Caco-2 (cell line): ENCODE measurements at regions not wholly inside any gene's neighbourhood (a gene's known extent, or its start where the extent isn't known, plus 50 kb on each side); places are given as distances from the start of the nearest gene placed in this dataset.

Experiments
- BruUV-seq: library from RNA; stranded (reverse); fragments of 400-500 nt; replicated peaks from 2 replicates; lab custom pipeline; 2021; lab: Mats Ljungman, UMichigan
- CTCF ChIA-PET: fragments of 300-600 bp; sonication (Branson Sonifier 250); formaldehyde crosslinking; loops from one replicate; lab custom pipeline; 2022; ENCODE audit warnings: antibody characterized with exemption; lab: Charles Lee
- POLR2A ChIA-PET: fragments of 300-600 bp; sonication (Branson Sonifier 250); formaldehyde crosslinking; loops from one replicate; lab custom pipeline; 2022; ENCODE audit warnings: antibody characterized with exemption; lab: Charles Lee
- DNase-seq, 2 experiments: peaks; one replicate each; pipeline versions ENCODE4 v3.0.0 to v3.0.0-alpha.2; 2020 to 2022
- H3K27me3 ChIP-seq: replicated peaks from 2 replicates; pipeline ENCODE4 v1.6.0; 2011; ENCODE audit warnings: low read length; ENCODE audit not compliant: control insufficient read depth, insufficient read depth
- H3K36me3 ChIP-seq: 2 replicates; pipeline ENCODE4 v1.5.1; 2011; ENCODE audit warnings: low read length; ENCODE audit not compliant: control insufficient read depth, insufficient read depth
- H3K4me1 ChIP-seq: fragments of 250-450 bp; sonication (Bioruptor Pico); 2 replicates; pipeline ENCODE4 v1.5.1; 2020; ENCODE audit warnings: mild to moderate bottlenecking
- H3K4me3 ChIP-seq: 2 replicates; pipeline ENCODE4 v1.5.1; 2011; ENCODE audit warnings: low read depth, mild to moderate bottlenecking, control low read depth, low read length
- H3K9me3 ChIP-seq: fragments of 250-450 bp; sonication (Bioruptor Pico); 2 replicates; pipeline ENCODE4 v1.5.1; 2020; ENCODE audit warnings: mild to moderate bottlenecking, moderate library complexity
- H3K27ac Mint-ChIP-seq: one replicate; pipeline ENCODE4 v1.8.0; 2022; ENCODE audit warnings: mixed read lengths; ENCODE audit not compliant: unreplicated experiment
- H3K27me3 Mint-ChIP-seq: one replicate; pipeline ENCODE4 v1.8.0; 2022; ENCODE audit warnings: mixed read lengths; ENCODE audit not compliant: insufficient read depth, unreplicated experiment
- H3K36me3 Mint-ChIP-seq: one replicate; pipeline ENCODE4 v1.8.0; 2022; ENCODE audit warnings: mild to moderate bottlenecking, mixed read lengths; ENCODE audit not compliant: insufficient read depth, unreplicated experiment
- H3K4me1 Mint-ChIP-seq: one replicate; pipeline ENCODE4 v1.8.0; 2022; ENCODE audit warnings: low read depth, mixed read lengths; ENCODE audit not compliant: unreplicated experiment
- H3K4me3 Mint-ChIP-seq: one replicate; pipeline ENCODE4 v1.8.0; 2022; ENCODE audit warnings: mild to moderate bottlenecking, moderate library complexity, mixed read lengths; ENCODE audit not compliant: unreplicated experiment
- H3K9me3 Mint-ChIP-seq: one replicate; pipeline ENCODE4 v1.8.0; 2022; ENCODE audit warnings: mixed read lengths; ENCODE audit not compliant: unreplicated experiment
- intact Hi-C: fragments of 100-400 bp; cut with micrococcal nuclease; formaldehyde crosslinking; loops from one replicate; pipeline ENCODE4 v1.10.0; 2022; ENCODE audit not compliant: unreplicated experiment
- TF ChIP-seq, protein P1 (sequence below), 2 experiments: fragments of 200-600 bp in 1 of 2; IDR thresholded peaks; 1 replicate in 1 of 2; 2 replicates in 1 of 2; pipeline versions ENCODE4 v1.5.1 to v1.8.0; 2011 to 2022; ENCODE audit warnings: antibody characterized with exemption in 1 of 2, control low read depth in 1 of 2, inconsistent platforms in 1 of 2, low read depth in 1 of 2, low read length in 1 of 2, mild to moderate bottlenecking in 1 of 2, moderate library complexity in 1 of 2; ENCODE audit not compliant: insufficient read depth in 1 of 2, severe bottlenecking in 1 of 2, unreplicated experiment in 1 of 2

DNA sequence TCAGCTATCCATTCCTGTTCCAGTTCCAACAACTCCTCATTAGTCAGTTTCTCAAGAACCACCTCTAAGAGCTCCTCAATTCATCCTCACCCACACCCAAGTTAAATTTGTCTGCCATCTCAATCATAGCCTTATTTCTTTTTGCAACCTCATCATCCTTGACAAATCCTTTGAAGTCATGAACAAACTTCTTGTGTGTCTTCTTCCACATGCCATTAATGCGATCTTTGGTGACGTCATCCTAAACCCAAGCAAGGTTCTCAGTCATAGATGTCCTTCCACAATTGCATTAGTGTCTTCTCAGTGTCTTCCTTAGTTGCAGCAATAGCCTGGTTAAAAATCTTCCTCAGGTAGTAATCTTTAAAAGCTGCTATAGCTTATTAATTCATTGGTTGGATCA is 71.2 kb upstream of the FSIP2 start:
- Histone ChIP-seq H3K4me1 (no peaks in the 10 kb centered on the region), H3K36me3 (no peaks in the 10 kb centered on the region), H3K4me3 (no peak overlapping the region), H3K9me3 (no peaks in the 10 kb centered on the region), H3K27me3 (no peaks in the 10 kb centered on the region)
- no TSS peak for BruUV-seq
- Mint-ChIP-seq H3K36me3 (no peaks in the 10 kb centered on the region), H3K9me3 (no peaks in the 10 kb centered on the region), H3K27ac (no peak overlapping the region), H3K4me3 (no peak overlapping the region), H3K4me1 (no peaks in the 10 kb centered on the region), H3K27me3 (no peaks in the 10 kb centered on the region)
- intact Hi-C loops: no loop called here
- ChIA-PET POLR2A (no interaction called here), CTCF (no interaction called here)
- DNase-seq: no peak
- TF ChIP-seq, protein P1, sequence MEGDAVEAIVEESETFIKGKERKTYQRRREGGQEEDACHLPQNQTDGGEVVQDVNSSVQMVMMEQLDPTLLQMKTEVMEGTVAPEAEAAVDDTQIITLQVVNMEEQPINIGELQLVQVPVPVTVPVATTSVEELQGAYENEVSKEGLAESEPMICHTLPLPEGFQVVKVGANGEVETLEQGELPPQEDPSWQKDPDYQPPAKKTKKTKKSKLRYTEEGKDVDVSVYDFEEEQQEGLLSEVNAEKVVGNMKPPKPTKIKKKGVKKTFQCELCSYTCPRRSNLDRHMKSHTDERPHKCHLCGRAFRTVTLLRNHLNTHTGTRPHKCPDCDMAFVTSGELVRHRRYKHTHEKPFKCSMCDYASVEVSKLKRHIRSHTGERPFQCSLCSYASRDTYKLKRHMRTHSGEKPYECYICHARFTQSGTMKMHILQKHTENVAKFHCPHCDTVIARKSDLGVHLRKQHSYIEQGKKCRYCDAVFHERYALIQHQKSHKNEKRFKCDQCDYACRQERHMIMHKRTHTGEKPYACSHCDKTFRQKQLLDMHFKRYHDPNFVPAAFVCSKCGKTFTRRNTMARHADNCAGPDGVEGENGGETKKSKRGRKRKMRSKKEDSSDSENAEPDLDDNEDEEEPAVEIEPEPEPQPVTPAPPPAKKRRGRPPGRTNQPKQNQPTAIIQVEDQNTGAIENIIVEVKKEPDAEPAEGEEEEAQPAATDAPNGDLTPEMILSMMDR (IDR thresholded peaks at IDR 0.05; ENCODE audit: insufficient read depth in 1 of 2, low read depth in 1 of 2, low read length in 1 of 2, severe bottlenecking in 1 of 2, unreplicated experiment in 1 of 2): no peak

GRCh38 chr2:185668710-185669109 is 69.9 kb upstream of the FSIP2 start:
- H3K4me3 Mint-ChIP-seq: no peak overlapping the region
- Histone ChIP-seq H3K36me3 (no peaks in the 10 kb centered on the region), H3K4me3 (no peak overlapping the region), H3K27me3 (no peaks in the 10 kb centered on the region), H3K4me1 (no peaks in the 10 kb centered on the region), H3K9me3 (no peaks in the 10 kb centered on the region)
- no peaks in the 10 kb centered on the region for H3K36me3 Mint-ChIP-seq
- intact Hi-C loops: no loop called here
- H3K4me1 Mint-ChIP-seq: no peaks in the 10 kb centered on the region
- no TSS peak for BruUV-seq
- TF ChIP-seq, protein P1 (IDR thresholded peaks at IDR 0.05; ENCODE audit: insufficient read depth in 1 of 2, low read depth in 1 of 2, low read length in 1 of 2, severe bottlenecking in 1 of 2, unreplicated experiment in 1 of 2): no peak
- no peak for DNase-seq
- ChIA-PET CTCF (no interaction called here), POLR2A (no interaction called here)
- no peaks in the 10 kb centered on the region for H3K27me3 Mint-ChIP-seq
- H3K27ac Mint-ChIP-seq: no peak overlapping the region
- no peaks in the 10 kb centered on the region for H3K9me3 Mint-ChIP-seq

DNA sequence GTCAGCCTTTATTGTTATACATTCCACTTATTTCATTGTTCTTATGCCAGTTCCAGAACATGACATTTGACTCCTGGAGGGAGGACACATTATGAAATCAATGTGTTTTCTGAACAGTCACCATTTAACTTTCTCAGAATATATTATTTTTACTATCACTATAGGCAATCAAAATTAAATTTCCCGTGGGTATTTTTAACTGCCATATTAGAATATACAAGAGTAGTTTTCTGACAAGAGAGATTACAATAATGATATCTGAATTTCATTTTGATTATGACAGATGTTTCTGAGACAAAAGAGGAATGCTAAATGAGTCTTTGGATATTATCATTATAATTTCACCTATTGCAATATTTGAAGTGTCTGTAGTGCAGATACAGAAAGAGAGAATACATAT is 64.4 kb upstream of the FSIP2 start:
- DNase-seq: no peak
- H3K36me3 ChIP-seq: no peaks in the 10 kb centered on the region
- intact Hi-C loops: no loop called here
- Mint-ChIP-seq H3K4me3 (no peak overlapping the region), H3K4me1 (no peaks in the 10 kb centered on the region), H3K9me3 (no peaks in the 10 kb centered on the region), H3K27ac (no peak overlapping the region), H3K27me3 (no peaks in the 10 kb centered on the region), H3K36me3 (no peaks in the 10 kb centered on the region)
- BruUV-seq: no TSS peak
- POLR2A ChIA-PET: no interaction called here
- TF ChIP-seq, protein P1 (IDR thresholded peaks at IDR 0.05; ENCODE audit: insufficient read depth in 1 of 2, low read depth in 1 of 2, low read length in 1 of 2, severe bottlenecking in 1 of 2, unreplicated experiment in 1 of 2): no peak
- H3K27me3 ChIP-seq: no peaks in the 10 kb centered on the region
- no peaks in the 10 kb centered on the region for H3K9me3 ChIP-seq
- no peaks in the 10 kb centered on the region for H3K4me1 ChIP-seq
- H3K4me3 ChIP-seq: no peak overlapping the region
- CTCF ChIA-PET: no interaction called here
